Stimulated activated CD8-positive, alpha-beta memory T cell treated with anti-CD3 and anti-CD28 coated beads, Interleukin-4, amount 100 ng/mL, for 48 hours (primary cell): ENCODE measurements at regions not wholly inside any gene's neighbourhood (a gene's known extent, or its start where the extent isn't known, plus 50 kb on each side); places are given as distances from the start of the nearest gene placed in this dataset.
"Not testable (repeated sequence)": the region's sequence is repeated elsewhere in the genome, so short reads cannot be mapped to it uniquely, and the experiment has no call there.

Experiments
- DNase-seq: peaks from one replicate; pipeline ENCODE4 v3.0.0-alpha.2; 2020

DNA sequence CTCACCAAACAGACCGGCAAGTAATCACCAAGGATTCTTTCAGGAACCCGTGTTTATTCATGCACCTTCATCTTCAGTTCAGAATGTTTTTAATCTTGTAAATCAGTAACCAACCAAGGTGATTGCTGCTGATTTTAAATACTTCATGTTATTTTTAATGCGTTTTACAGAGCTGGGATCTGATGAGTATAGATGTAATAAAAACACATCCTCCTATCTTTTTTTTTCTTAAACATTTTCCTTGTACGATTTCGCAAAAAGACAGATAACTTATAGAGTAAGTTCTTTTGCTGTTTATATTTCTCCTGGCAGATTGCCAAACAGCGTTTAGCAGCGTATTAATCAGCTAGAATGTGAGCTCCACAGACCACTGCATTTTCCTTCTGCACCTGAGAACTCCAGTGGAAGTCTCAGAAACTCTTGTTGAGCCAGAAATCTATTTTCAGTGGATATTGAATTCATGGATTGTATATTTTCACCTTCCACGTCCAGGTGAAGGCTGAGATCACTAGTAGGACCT, 397.8 kb upstream of the NRP1 start:
- no peak for DNase-seq

GRCh38 chr10:33731322-33731721, 396.9 kb upstream of the NRP1 start:
- DNase-seq = no peak

DNA sequence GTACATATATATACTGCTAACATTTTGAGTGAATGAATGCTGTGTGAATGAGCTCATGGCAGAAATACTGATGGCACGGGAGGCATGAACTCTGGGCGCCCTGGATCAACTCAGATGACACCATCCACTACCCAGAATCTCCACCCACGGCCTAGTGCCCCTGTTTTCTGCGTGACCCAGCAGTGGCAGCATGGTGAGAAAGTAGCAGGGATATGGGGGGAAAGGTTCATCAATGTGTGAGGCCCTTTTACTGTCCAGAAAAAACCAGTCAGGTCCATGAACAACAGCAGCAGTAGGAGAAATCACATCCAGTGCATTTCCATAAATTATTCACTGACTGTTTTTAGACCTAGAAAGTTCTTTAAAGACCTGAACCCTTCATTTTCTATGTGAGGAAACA, 391.0 kb upstream of the NRP1 start:
- no peak for DNase-seq

- no peak for DNase-seq
Measured at GRCh38 chr10:33723181-33723580, 388.7 kb upstream of the NRP1 start.

DNA sequence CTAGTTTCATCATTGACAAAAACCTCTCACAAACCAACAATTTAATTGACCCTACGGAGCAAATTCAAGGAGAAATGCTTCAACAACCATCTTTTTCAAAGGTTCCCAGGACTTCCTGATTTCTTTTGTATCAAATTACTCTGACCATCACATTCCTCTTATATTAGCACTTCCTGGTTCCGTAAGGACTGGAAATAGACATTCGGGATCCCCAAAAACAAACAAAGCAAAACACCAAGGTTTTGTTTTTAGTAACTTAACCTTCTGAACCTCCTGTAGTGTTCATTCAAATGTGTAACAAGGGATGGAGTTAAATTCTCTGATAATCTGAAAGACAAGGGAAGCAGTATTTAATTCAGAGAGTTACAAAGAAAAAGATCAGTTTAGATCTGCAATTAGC, 387.6 kb upstream of the NRP1 start:
- no peak for DNase-seq

GRCh38 chr10:33721509-33721908, 387.0 kb upstream of the NRP1 start:
- DNase-seq = no peak

DNA sequence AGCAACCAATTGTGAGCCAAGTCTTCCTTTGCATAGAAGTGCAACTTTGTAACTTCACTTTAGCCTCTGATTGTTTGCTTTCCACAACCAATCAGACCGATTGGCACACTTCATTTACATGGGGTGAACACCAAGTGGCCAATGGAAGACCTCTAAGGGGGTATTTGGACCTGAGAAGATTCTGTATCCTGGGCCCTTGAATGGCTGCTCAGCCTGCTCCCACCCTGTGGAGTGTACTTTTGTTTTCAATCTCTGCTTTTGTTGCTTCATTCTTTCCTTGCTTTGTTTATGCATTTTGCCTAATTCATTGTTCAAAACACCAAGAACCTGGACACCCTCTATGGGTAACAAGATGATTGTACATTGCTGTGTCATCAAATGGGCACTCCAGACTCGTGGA, 385.7 kb upstream of the NRP1 start:
- DNase-seq = no peak

DNA sequence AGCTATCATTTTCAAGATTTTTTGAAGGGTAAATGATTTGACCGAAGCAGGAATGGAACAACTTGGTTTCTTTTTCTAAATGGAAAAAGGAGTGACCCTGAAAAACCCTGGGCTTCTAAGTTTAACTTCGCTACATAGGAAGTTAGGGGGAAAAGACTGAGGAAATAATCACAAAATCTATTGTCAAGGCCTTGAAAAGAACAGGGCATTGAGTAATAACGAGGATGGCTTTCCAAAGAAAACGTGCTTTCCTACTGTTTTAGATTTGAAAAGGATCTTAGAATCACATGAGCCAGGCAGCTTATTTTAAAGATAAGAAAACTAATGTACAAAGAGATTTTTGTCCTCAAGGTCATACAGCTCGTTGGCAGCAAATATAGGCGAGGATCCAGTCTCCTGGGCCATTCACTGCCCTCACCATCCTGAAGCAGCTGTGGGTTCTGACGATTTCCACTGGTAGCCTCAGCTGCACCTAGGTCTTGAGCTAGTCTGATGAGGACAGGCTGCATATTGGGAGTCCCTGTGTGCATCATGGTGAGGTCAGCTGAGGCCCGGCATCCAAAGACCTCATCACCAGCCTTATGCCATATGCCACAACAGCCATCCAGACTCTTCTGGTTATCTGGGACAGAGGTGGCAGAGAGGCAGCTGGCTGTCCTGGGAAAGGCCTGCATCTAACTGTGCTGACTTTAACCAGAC, 384.7 kb upstream of the NRP1 start:
- DNase-seq = no peak

- no peak for DNase-seq
Measured at GRCh38 chr10:33716501-33717267, 382.2 kb upstream of the NRP1 start.

DNA sequence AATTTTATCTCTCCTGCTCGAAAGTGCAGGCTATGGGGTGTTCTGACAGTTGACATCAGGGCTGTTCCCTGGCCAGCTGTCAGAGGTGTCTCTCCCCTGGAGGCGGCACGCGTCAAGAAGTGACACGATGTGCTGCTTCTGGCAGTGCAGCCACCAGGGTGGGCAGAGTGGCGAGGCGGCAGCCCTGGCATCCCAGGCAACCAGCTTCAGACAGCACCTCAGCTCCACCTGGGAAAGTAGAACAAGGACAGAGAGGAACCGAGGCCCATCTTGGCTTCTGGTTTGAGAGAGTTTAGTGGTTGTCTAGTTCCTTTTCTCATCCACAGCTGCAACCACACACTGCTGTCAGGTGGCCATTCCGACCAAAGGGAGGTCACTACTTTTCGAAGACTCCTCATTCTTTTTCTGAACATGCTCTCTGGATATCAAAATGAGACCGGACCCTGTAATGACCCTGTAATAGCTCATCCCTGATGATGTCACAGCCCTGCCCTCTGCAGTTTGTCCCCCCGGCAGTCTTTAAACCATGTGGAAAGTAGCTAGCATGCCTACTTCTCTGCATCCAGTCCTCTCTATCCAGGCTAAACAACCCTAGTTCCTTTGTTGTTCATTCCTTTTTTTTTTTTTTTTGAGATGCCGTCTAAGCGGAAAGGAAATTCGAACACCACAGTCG, 381.0 kb upstream of the NRP1 start:
- DNase-seq = no peak

- DNase-seq = no peak
Measured at GRCh38 chr10:33712825-33713224, 378.4 kb upstream of the NRP1 start.

GRCh38 chr10:33710006-33710405, 375.5 kb upstream of the NRP1 start:
- no peak for DNase-seq

- DNase-seq = no peak
Measured at GRCh38 chr10:33709008-33709753, 374.7 kb upstream of the NRP1 start.

- DNase-seq = no peak
Measured at GRCh38 chr10:33708561-33708960, 374.1 kb upstream of the NRP1 start.

DNA sequence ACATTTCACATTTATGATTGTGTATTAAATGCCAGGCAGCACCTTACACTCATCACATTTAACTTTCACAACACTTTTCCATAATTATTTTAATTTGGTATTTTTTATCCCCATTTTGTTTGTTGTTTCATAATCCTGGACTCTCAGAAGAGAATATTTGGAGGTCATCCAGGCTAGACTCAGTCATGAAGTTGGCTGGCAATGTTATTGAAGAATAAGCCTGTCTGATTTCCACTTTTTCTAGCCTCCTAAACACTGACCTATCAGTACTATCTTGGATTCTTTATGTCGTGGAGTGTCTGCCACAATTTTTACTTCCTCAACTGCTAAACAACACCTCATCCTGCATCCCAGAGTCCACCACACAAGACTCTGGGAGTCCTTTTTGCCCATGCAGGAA, 372.3 kb upstream of the NRP1 start:
- no peak for DNase-seq

GRCh38 chr10:33706191-33706590, 371.7 kb upstream of the NRP1 start:
- DNase-seq = no peak

DNA sequence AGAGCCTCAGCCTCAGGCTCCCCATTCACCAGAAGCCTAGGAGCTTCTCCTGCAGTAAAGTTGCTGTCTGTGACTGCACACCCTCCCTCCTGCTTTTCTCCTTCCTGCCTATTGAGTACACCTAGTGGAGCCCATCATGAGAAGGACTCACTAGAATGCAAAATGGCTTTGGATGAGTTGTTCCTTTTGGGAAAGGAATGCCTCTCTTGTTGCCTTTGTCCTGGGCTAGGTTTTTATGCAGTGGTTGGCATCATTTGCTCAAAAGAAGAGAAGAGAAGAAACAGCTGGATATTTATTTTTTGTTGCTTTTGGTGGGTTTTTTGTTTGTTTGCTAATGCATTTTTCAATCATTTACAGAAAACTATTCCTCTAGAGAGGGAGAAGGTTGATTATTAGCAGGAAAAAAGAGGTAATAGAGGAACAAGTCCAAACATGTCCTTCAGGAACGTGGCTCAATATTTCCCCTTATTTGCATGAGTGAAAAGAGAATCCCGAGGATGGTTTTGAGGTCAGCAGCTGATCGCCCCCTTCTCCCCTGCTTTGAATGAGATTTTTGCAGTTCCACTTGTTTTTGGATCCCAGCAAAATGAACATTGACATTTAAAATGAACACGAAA, 369.9 kb upstream of the NRP1 start:
- DNase-seq = no peak

GRCh38 chr10:33703501-33704213, 369.2 kb upstream of the NRP1 start:
- no peak for DNase-seq

DNA sequence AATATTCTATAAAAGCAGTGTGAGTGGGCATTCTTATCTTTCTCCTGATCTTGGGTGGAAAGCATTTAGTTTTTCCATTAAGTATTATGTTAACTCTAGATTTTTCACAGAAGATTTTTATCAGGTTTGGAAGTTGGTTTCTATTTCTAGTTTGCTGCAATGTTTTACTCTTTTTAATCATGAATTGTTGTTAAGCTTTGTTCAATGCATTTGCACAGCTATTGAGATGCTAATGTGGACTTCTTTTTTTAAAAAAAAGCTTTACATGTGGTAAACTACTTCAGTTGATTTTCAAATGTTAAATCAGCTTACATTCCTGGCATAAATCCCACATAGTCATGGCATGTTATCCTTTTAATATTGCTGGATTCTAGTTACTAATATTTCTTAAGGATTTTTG, 363.6 kb upstream of the NRP1 start:
- DNase-seq = no peak

GRCh38 chr10:33697016-33697415, 362.5 kb upstream of the NRP1 start:
- DNase-seq = no peak

- no peak for DNase-seq
Measured at GRCh38 chr10:33695536-33695935, 361.1 kb upstream of the NRP1 start.

- DNase-seq = not testable (repeated sequence)
Measured at GRCh38 chr10:33690536-33690935, 356.1 kb upstream of the NRP1 start.
